ENCODE measurements at regions not wholly inside any gene's neighbourhood (a gene's known extent, or its start where the extent isn't known, plus 50 kb on each side); places are given as distances from the start of the nearest gene placed in this dataset.
"Not testable (repeated sequence)": the region's sequence is repeated elsewhere in the genome, so short reads cannot be mapped to it uniquely, and the experiment has no call there.

DNA sequence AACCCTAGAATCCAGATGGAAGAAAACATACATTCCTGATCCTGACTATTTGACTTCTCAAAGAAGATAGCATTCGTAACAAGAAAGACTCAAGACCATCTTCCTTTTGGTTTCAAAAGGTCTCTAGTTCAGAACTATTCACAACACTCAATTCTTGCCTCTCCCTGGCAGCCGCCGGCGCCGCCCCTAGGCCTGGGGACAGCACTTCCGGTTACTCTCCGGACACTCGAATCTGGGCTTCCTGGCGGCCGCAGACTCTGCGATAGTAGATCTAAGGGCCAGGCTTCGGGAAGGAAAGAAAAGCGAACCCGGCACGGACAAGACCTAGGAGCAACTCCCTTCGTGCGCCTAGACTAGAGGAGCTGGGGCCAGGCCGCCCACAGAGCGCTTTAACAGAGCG is 107.8 kb upstream of the CCDC180 start:
- not testable (repeated sequence) for H3K4me3 Mint-ChIP-seq; H3K4me1 Mint-ChIP-seq (ENCODE audit: low read depth); H3K36me3 Mint-ChIP-seq (ENCODE audit: low read depth); H3K27me3 Mint-ChIP-seq; H3K9me3 Mint-ChIP-seq; H3K27ac Mint-ChIP-seq

DNA sequence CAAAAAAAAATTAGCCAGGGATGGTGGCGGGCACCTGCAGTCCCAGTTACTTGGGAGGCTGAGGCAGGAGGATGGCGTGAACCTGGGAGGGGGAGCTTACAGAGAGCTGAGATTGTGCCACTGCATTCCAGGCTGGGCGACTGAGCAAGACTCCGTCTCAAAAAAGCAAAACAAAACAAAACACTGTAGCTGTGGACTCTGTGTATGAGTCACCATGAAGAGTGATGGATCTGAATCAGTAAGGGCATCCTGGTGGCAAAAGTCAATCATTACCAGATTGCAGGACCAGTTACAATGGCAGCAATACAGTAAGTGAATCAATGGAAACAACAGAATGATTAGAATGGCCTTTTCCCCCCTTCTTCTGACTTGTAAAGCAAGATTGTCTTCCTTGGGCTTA is 113.7 kb upstream of the CCDC180 start:
- H3K9me3 Mint-ChIP-seq; H3K36me3 Mint-ChIP-seq (ENCODE audit: low read depth); H3K4me1 Mint-ChIP-seq (ENCODE audit: low read depth); H3K27ac Mint-ChIP-seq; H3K27me3 Mint-ChIP-seq; H3K4me3 Mint-ChIP-seq: not testable (repeated sequence)

DNA sequence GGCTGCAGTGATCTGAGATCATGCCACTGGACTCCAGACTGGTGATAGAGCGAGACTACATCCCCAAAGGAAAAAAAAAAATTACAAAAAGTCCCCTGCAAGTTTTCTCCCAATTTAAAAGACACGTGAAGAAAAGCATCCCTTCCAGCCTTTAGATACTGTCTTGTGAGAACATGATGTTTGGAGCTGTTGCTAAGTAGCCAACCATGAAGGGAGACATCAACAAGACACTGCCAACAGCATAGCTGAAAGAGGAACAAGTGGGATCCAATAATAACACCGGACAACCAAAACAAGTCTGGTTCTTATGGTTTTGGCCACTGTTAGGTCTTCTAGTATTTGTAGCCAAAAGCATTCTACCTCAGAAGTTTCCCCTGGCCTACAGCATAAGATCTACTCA is 118.9 kb upstream of the CCDC180 start:
- Mint-ChIP-seq H3K4me1 (ENCODE audit: low read depth) (no peaks in the 10 kb centered on the region), H3K9me3 (peaks cover 3% of the 10 kb centered on the region), H3K27me3 (no peaks in the 10 kb centered on the region), H3K4me3 (no peak overlapping the region), H3K36me3 (ENCODE audit: low read depth) (no peaks in the 10 kb centered on the region), H3K27ac (no peak overlapping the region)

DNA sequence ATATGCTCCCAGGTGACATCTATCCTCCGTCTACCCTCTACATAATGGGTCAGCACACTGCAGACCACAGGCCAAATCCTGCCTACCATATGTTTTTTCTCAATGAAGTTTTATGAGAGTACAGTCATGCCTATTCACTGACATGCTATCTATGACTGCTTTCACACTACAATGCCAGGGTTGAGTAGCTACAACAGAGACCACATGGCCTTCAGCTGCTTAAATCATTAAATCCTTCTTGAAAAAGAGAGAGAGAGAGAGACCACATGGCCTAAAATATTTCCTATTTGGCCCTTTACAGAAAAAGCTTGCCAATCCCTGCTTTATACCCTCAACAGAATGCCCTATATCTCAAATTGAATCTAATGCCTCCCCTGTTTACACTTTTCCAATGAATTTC is 119.8 kb upstream of the CCDC180 start:
- H3K36me3 Mint-ChIP-seq (ENCODE audit: low read depth); H3K4me1 Mint-ChIP-seq (ENCODE audit: low read depth); H3K9me3 Mint-ChIP-seq; H3K4me3 Mint-ChIP-seq; H3K27me3 Mint-ChIP-seq; H3K27ac Mint-ChIP-seq: not testable (repeated sequence)

DNA sequence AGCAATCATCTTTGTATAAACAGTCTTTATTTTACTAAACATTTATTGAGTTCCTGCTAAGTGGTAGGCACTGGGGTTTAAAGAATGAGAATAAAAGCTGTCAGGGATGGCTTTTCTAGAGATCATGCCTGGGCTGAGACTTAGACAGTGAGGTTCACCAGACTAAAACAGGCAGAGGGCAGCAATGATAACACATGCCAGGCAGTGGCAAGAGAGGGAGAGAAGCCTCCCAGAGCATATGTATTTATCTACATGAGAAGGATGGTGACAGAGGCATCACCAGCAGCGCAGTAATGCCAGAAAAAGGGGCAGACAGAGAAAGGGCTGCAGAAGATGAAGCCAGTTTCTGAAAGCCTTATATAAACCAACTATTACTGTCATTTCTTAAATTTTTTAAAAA is 121.0 kb upstream of the CCDC180 start:
- no peaks in the 10 kb centered on the region for H3K9me3 Mint-ChIP-seq
- no peak overlapping the region for H3K27ac Mint-ChIP-seq
- H3K27me3 Mint-ChIP-seq = no peaks in the 10 kb centered on the region
- no peaks in the 10 kb centered on the region for H3K4me1 Mint-ChIP-seq (ENCODE audit: low read depth)
- no peak overlapping the region for H3K4me3 Mint-ChIP-seq
- H3K36me3 Mint-ChIP-seq (ENCODE audit: low read depth) = peaks cover 3% of the 10 kb centered on the region

DNA sequence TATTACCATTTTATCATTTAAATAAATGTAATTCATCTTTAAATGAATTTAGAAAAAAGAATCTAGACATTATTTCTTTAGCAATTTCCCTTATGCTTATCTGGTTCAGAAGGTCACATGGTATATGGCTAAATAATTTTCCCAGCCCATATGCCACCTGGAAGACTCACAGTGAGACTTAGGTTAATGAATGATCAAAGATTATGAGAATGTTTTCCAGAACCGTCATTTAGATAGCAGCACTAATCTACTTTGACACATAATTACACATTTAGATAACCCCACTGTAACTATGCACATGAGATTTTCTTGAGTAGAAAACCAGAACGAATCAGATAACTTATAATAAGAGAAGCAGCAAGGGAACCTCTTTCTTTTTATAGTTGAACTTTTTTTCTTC is 124.9 kb upstream of the CCDC180 start:
- H3K27ac Mint-ChIP-seq; H3K9me3 Mint-ChIP-seq; H3K4me3 Mint-ChIP-seq; H3K4me1 Mint-ChIP-seq (ENCODE audit: low read depth); H3K27me3 Mint-ChIP-seq; H3K36me3 Mint-ChIP-seq (ENCODE audit: low read depth): not testable (repeated sequence)

DNA sequence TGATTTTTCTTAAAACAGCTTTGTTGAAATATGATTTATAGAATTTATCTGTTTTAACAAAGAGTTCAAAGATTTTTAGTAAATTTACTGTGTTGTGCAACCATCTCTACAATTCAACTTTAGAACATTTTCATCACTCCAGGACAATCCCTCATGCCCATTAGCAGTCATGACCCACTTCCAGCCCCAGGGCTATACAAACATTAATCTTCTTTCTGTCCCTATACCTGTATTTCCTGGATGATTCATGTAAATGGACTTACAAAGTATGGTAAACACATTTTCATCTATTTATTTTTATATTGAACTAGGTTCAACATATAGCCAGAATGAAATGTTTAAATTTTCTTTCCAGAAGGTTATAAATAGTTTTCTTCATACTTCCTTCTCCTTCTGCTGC is 127.8 kb upstream of the CCDC180 start:
- Mint-ChIP-seq H3K4me1 (ENCODE audit: low read depth) (no peaks in the 10 kb centered on the region), H3K9me3 (no peaks in the 10 kb centered on the region), H3K4me3 (no peak overlapping the region), H3K36me3 (ENCODE audit: low read depth) (peaks cover 3% of the 10 kb centered on the region), H3K27me3 (no peaks in the 10 kb centered on the region), H3K27ac (no peak overlapping the region)

DNA sequence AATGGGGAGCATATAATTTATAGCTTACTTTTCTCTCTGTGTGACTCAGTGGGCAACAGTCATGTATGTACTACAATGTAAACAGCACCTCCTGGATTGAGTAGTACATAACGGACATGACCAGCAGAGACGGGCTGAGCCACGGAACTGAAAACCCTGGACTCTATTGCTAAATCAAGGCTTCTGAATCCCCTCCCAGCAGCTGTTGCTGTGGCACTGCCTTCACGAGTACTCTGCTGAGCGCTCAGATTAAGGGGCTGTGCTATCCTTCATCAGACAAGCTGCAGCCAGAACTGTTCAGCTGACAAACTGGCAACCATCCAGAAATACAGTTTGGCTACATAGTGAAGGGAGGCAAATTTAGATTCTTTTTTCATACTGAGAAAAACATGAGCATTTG is 131.3 kb upstream of the CCDC180 start:
- peaks cover 7% of the 10 kb centered on the region for H3K9me3 Mint-ChIP-seq
- no peak overlapping the region for H3K4me3 Mint-ChIP-seq
- no peak overlapping the region for H3K27ac Mint-ChIP-seq
- no peaks in the 10 kb centered on the region for H3K27me3 Mint-ChIP-seq
- no peaks in the 10 kb centered on the region for H3K36me3 Mint-ChIP-seq (ENCODE audit: low read depth)
- H3K4me1 Mint-ChIP-seq (ENCODE audit: low read depth) = no peaks in the 10 kb centered on the region

DNA sequence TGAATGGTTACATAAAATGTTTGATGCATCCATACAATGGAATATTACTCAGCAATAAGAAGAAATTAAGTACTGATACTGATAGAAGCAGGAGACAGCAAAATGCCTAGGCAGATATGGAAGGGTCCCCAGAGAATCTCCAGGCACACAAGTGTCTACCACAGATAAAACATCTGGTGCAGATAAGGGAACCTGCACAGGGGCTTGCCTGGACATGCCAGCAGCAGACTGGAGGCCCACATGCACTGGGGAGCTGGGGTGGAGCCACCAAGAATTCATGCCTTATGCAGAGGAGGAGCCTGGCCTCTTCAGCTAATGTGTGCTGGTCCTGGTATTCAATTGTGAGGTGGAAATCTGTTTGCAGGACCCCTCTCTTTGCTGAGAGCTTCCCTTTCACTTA is 129.2 kb upstream of the CTSV start:
- H3K27ac Mint-ChIP-seq, H3K4me3 Mint-ChIP-seq: not testable (repeated sequence)

DNA sequence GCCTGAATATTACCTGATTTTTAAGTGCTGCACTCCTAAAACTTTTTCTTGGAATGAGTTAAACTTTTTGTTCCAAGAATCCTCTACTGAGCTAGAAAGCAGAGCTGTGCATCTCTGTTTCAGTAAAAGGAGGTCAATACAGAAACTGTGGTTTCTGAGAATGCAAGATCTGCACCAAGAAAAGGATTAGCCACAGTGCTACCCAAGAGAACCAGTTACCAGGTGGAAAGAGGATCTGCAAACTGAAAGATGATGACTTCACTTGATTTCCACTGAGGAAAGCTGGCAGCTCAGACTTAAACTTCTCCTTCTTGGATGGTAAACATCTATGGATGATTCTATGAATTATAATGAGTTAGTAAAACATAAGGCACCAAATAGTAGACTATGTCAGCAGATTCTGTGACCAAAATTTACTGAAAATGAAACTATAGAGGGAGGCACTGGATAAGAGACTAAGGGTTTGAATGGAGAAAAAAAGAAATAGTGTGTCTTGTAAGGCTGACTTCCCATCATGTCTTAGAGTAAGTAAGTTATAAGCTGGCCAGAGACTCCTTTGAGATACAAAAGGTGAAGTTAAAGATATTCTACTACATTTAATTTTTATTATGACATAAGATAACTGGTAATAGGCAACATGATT is 127.7 kb upstream of the CTSV start:
- H3K4me3 Mint-ChIP-seq; H3K27me3 Mint-ChIP-seq; H3K4me1 Mint-ChIP-seq (ENCODE audit: low read depth); H3K36me3 Mint-ChIP-seq (ENCODE audit: low read depth); H3K27ac Mint-ChIP-seq; H3K9me3 Mint-ChIP-seq: not testable (repeated sequence)

More for the DNA sequence above, 129.2 kb upstream of the CTSV start:
- H3K27me3 Mint-ChIP-seq; H3K4me1 Mint-ChIP-seq (ENCODE audit: low read depth); H3K36me3 Mint-ChIP-seq (ENCODE audit: low read depth); H3K9me3 Mint-ChIP-seq: not testable (repeated sequence)

DNA sequence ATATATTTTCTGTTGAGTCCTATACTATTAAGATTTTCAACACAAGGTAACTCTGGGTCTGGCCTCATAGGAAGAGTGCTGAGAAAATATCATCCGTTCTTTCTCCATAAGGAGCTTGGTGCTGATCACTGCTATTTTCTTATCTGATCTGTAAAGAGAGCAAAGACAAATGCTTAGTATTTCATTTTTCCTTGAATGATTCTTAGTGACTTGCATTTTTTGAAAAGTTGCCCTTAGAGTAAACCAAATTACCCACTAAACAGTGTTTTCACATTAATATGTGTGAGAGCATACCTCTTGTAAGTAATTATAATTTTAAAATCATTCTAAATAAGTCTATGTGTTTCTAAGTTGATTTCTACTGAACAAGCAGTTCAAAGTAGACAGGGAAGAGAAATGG is 121.3 kb upstream of the CTSV start:
- H3K4me3 Mint-ChIP-seq = no peak overlapping the region
- no peaks in the 10 kb centered on the region for H3K4me1 Mint-ChIP-seq (ENCODE audit: low read depth)
- H3K27ac Mint-ChIP-seq = no peak overlapping the region
- no peaks in the 10 kb centered on the region for H3K27me3 Mint-ChIP-seq
- H3K9me3 Mint-ChIP-seq = no peaks in the 10 kb centered on the region
- no peaks in the 10 kb centered on the region for H3K36me3 Mint-ChIP-seq (ENCODE audit: low read depth)

DNA sequence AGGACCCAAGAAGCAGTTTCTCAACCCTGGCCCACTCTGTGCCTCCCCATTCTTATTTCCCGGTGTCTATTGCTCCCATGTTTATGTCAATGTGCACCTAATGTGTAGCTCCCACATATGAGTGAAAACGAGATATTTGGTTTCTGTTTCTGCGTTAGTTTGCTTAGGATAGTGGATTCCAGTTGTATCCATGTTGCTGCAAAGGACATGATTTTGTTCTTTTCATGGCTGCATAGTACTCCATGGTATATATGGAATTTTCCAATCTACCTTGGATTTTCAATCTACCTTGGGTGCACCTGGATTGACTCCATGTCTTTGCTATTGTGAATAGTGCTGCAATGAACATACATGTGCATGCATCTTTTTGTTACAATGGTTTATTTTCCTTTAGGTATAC is 119.8 kb upstream of the CTSV start:
- H3K4me1 Mint-ChIP-seq (ENCODE audit: low read depth); H3K27ac Mint-ChIP-seq; H3K4me3 Mint-ChIP-seq; H3K27me3 Mint-ChIP-seq; H3K9me3 Mint-ChIP-seq; H3K36me3 Mint-ChIP-seq (ENCODE audit: low read depth): not testable (repeated sequence)

DNA sequence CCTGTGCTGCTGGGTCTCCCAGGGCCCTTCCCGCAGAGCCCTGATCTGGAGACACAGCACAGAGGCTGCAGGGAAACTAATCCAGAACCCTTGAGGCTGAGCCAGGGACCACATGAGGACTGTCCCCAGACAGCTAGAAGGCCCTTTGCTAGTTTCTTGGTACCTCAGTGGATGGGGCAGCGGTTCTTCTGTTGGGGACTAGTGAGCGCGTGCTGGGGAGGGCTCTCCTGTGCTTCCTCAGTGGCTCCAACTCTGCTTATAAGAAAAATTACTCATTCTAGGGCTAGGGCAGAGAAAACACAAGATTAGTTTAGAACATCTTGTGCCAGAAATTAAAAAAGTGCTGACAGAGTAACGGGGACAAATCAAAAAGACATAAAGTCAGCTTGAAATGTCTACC is 116.5 kb upstream of the CTSV start:
- not testable (repeated sequence) for H3K27me3 Mint-ChIP-seq; H3K36me3 Mint-ChIP-seq (ENCODE audit: low read depth); H3K4me1 Mint-ChIP-seq (ENCODE audit: low read depth); H3K4me3 Mint-ChIP-seq; H3K9me3 Mint-ChIP-seq; H3K27ac Mint-ChIP-seq

DNA sequence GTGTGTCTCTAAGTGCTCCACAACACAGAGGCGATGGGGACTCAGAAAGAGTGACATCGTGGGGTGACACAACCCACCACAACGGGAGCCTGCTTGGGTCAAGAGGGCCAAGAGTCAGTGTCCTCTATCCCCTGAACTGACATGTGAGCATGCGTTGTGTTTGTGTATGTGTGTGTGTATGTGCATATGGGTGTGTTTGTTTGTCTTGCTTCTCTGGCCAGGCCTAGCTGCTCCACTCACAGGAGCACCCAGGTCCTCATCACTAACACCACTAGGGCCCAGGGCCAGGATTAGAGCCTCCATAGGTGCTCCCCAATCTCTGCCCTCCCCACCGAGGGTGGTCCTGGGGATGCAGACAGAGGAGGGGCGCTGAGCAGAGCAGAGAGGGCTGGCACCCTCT is 115.0 kb upstream of the CTSV start:
- Mint-ChIP-seq H3K9me3 (no peaks in the 10 kb centered on the region), H3K27ac (no peak overlapping the region), H3K4me1 (ENCODE audit: low read depth) (no peaks in the 10 kb centered on the region), H3K27me3 (no peaks in the 10 kb centered on the region), H3K36me3 (ENCODE audit: low read depth) (no peaks in the 10 kb centered on the region), H3K4me3 (no peak overlapping the region)

DNA sequence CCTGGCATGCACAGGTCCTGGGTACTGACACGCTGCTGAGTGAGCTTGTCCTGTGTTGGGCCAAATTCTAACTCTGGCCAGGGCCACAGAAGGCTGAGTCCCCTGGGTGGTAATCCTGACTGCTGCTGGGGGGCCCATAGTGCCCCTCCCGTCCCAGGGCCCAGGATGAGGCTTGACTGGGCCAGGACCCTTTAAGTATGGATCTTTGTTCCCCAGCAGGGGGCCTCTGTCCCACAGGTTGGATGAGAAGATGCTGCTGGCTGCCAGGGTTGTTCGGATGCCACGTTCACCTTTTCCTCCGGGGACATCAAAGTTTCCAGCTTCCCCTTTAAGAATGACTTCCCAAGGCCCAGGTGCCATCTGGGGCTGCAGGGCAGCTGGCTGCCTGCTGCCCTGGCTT is 114.2 kb upstream of the CTSV start:
- not testable (repeated sequence) for H3K4me1 Mint-ChIP-seq (ENCODE audit: low read depth)

DNA sequence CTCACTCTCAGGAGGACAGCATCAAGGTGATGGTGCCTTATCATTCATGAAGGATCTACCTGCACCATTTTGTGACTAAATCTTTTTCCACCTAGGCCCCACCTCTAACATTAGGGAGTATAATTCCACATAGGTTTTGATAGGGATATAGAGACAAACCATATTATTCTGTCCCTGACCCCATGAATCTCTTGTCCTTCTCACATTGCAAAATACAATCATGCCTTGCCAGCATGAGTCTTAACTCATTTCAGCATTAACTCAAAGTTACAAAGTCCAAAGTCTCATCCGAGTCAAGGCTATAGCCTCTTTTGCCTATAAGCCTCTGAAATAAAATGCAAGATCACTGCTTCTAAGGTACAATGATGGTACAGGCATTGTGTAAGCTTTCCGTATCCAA is 111.5 kb upstream of the CTSV start:
- not testable (repeated sequence) for H3K4me3 Mint-ChIP-seq; H3K27ac Mint-ChIP-seq; H3K27me3 Mint-ChIP-seq; H3K36me3 Mint-ChIP-seq (ENCODE audit: low read depth); H3K4me1 Mint-ChIP-seq (ENCODE audit: low read depth); H3K9me3 Mint-ChIP-seq

More for the DNA sequence above, 114.2 kb upstream of the CTSV start:
- H3K36me3 Mint-ChIP-seq (ENCODE audit: low read depth); H3K4me3 Mint-ChIP-seq; H3K9me3 Mint-ChIP-seq; H3K27me3 Mint-ChIP-seq; H3K27ac Mint-ChIP-seq: not testable (repeated sequence)

DNA sequence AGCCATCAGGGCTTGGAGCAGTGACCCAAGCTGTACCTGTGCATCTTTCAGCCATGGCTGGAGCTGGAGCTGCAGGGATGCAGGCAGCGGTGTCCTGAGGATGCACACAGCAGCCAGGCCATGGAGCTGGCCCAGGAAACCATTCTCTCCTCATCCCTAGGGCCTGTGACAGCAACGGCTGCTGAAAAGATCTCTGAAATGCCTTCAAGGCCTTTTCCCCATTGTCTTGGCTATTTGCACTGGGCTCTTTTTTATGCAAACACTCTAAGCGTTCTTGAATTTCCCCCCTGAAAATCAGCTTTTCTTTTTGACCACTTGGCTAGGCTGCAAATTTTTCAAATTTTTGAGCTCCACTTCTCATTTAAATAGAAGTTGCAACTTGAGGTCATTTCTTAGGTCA is 109.5 kb upstream of the CTSV start:
- H3K36me3 Mint-ChIP-seq (ENCODE audit: low read depth); H3K9me3 Mint-ChIP-seq; H3K27ac Mint-ChIP-seq; H3K4me1 Mint-ChIP-seq (ENCODE audit: low read depth); H3K27me3 Mint-ChIP-seq; H3K4me3 Mint-ChIP-seq: not testable (repeated sequence)

Measured in stimulated activated naive CD8-positive, alpha-beta T cell treated with anti-CD3 and anti-CD28 coated beads, Interleukin-15, Interleukin-2, amounts not matched to agents 100 ng/mL and 50 ng/mL, for 24 hours (primary cell).